ENCODE measurements at regions not wholly inside any gene's neighbourhood (a gene's known extent, or its start where the extent isn't known, plus 50 kb on each side); places are given as distances from the start of the nearest gene placed in this dataset.
A peak's percentile ranks its signal among the peaks of the same experiment; 100 is the strongest.
"Not testable (repeated sequence)": the region's sequence is repeated elsewhere in the genome, so short reads cannot be mapped to it uniquely, and the experiment has no call there.

DNA sequence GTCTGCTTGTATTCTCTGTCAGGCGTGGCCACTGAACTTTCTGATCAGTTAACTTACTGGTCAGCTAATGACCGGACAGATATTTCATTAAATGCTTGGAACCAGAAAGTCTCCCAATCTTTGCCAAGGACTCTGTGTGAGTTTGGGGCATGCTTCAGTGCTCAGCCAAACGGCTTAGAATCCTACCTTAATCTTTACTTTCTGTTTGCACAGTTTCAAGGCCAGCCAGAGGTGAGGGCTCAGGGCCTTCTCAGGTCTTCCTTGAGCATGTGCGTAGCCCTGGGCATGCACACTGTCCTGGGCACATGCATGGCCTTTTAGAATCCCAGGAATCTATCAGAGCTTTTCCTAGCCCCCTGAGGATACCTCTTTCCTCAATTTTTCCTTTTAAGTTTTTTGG lies 230.1 kb downstream of the RAB11FIP4 start:
- Mint-ChIP-seq H3K27me3 (peaks cover 12% of the 10 kb centered on the region), H3K27ac (no peak overlapping the region)

GRCh38 chr17:31611053-31611452 lies 219.6 kb downstream of the RAB11FIP4 start:
- not testable (repeated sequence) for H3K9me3 Mint-ChIP-seq; H3K27ac Mint-ChIP-seq; ATAC-seq; H3K4me3 Mint-ChIP-seq; H3K36me3 Mint-ChIP-seq (ENCODE audit: low read depth); DNase-seq; H3K27me3 Mint-ChIP-seq; H3K4me1 Mint-ChIP-seq

More for the DNA sequence above, 230.1 kb downstream of the RAB11FIP4 start:
- H3K4me3 Mint-ChIP-seq: no peak overlapping the region
- no peak for ATAC-seq
- DNase-seq: no peak
- H3K36me3 Mint-ChIP-seq (ENCODE audit: low read depth): peaks cover 5% of the 10 kb centered on the region
- H3K4me1 Mint-ChIP-seq: no peaks in the 10 kb centered on the region
- H3K9me3 Mint-ChIP-seq: peaks cover 26% of the 10 kb centered on the region

DNA sequence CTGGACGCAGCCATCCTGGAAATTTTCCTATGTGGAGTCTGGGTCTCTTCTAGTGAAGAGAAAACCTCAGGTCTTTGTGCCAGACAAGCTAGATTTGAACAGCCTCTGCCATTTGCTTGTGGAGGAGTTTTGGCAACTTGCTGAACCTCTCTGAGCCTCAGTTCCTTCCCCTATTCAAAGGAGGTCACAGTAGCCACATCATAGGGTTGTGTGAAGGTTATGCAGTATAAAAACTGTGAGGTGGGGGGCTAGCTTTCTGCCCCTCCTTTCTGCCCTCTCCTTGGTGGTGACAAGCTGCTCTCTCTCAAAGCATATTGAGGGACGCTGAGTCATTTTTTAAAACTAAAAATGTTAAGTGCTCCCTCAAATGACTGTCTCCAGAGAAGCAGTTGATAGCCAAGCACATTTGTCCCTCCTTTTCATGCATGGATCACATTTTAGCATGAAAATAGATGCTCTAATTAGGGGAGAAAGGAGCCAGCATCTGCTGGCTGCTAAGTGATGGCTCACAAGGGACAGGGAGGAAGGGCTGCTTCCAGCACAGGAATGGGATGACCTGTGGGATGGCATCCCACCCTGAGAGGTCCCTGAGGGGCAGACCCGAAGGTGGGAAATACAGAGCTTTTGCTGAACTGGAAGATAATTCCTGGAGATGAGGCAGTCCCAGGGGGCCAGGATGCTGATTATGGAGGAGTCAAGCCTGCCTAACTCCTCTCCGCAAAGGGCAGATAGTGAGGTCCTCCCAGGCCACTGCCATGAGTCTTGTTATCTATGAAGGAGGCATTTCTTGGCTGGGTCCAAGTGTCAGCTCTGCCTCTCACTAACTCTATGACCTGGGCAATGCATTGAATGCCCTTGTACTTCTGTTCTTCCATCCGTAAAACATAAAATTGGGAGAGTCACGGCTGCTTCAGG lies 218.8 kb downstream of the RAB11FIP4 start:
- no peak overlapping the region for H3K4me3 Mint-ChIP-seq
- H3K27ac Mint-ChIP-seq: no peak overlapping the region
- H3K4me1 Mint-ChIP-seq: no peaks in the 10 kb centered on the region
- DNase-seq (no peak), ATAC-seq (no peak)
- no peaks in the 10 kb centered on the region for H3K9me3 Mint-ChIP-seq
- no peaks in the 10 kb centered on the region for H3K36me3 Mint-ChIP-seq (ENCODE audit: low read depth)
- H3K27me3 Mint-ChIP-seq: peaks cover 2% of the 10 kb centered on the region

DNA sequence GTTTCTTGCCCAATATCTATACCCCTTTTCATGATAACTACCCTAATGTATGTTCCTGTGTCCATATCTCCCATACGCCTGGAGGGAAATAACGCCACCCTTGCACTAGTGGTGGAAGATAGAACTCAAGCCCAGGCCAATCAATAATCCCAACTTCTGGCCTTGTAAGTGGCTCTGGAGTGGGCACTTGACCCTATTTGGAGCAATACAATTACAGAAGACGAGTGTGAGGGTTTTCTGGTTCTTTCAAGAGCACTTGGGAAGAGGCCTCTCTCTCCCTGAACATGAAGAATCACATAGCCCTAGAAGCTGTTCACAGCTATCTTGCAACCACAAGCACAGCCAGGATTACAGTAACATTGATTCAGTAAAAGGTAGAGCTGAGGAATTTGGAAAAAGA lies 217.9 kb downstream of the RAB11FIP4 start:
- Mint-ChIP-seq H3K36me3 (ENCODE audit: low read depth) (no peaks in the 10 kb centered on the region), H3K27me3 (peaks cover 2% of the 10 kb centered on the region), H3K4me1 (no peaks in the 10 kb centered on the region), H3K27ac (no peak overlapping the region), H3K4me3 (no peak overlapping the region), H3K9me3 (no peaks in the 10 kb centered on the region)
- no peak for DNase-seq
- no peak for ATAC-seq

DNA sequence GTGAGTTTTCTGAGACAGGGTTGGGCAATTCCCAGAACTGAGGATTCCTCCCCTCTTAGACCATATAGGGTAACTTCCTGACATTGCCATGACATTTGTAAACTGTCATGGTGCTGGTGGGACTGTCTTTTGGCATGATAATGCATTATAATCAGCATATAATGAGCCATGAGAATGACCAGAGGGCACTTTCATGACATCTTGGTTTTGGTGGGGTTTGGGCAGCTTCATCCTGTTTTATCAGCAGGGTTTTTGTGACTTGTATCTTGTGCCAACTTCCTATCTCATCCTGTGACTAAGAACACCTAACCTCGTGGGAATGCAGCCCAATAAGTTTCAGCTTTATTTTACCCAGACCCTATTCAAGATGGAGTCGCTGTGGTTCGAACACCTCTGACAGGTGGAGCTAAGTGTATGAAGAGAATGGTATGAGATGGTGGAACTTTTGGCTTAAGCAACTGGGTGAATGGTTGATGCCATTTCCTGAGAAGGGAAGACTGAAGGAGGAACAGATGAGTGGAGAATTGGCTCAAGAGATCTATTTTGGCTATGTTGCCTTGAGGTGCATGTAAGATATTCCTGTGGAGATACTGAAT lies 217.3 kb downstream of the RAB11FIP4 start:
- Mint-ChIP-seq H3K27ac (no peak overlapping the region), H3K4me3 (no peak overlapping the region), H3K9me3 (no peaks in the 10 kb centered on the region), H3K4me1 (no peaks in the 10 kb centered on the region), H3K27me3 (peaks cover 2% of the 10 kb centered on the region), H3K36me3 (ENCODE audit: low read depth) (no peaks in the 10 kb centered on the region)
- DNase-seq: no peak
- no peak for ATAC-seq

- H3K27me3 Mint-ChIP-seq: no peaks in the 10 kb centered on the region
- H3K9me3 Mint-ChIP-seq: no peaks in the 10 kb centered on the region
- H3K27ac Mint-ChIP-seq: no peak overlapping the region
- no peak overlapping the region for H3K4me3 Mint-ChIP-seq
- no peaks in the 10 kb centered on the region for H3K36me3 Mint-ChIP-seq (ENCODE audit: low read depth)
- ATAC-seq: no peak
- no peak for DNase-seq
- no peaks in the 10 kb centered on the region for H3K4me1 Mint-ChIP-seq
These were observed 214.3 kb downstream of the RAB11FIP4 start for GRCh38 chr17:31605761-31606160.

GRCh38 chr17:31604936-31605335 lies 213.5 kb downstream of the RAB11FIP4 start:
- no peak overlapping the region for H3K4me3 Mint-ChIP-seq
- no peak overlapping the region for H3K27ac Mint-ChIP-seq
- ATAC-seq (no peak), DNase-seq (no peak)
- no peaks in the 10 kb centered on the region for H3K27me3 Mint-ChIP-seq
- H3K9me3 Mint-ChIP-seq: no peaks in the 10 kb centered on the region
- H3K36me3 Mint-ChIP-seq (ENCODE audit: low read depth): no peaks in the 10 kb centered on the region
- H3K4me1 Mint-ChIP-seq: no peaks in the 10 kb centered on the region

DNA sequence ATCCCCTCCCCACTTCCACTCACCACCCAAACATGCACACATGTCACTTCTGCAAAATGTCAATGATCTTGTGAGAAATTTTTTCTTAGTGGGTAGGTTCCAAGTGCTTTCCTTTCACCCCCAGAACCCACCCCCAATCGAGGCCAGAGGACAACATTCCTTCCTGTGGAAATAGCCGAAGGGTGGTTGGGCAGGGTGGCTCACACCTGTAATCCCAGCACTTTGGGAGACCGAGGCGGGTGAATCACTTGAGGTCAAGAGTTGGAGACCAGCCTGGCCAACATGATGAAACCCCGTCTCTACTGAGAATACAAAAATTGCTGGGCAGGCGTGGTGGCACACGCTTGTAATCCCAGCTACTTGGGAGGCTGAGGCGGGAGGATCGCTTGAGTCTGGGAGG lies 208.7 kb downstream of the RAB11FIP4 start:
- not testable (repeated sequence) for H3K27me3 Mint-ChIP-seq; H3K27ac Mint-ChIP-seq; H3K36me3 Mint-ChIP-seq (ENCODE audit: low read depth); H3K9me3 Mint-ChIP-seq; DNase-seq; H3K4me1 Mint-ChIP-seq; H3K4me3 Mint-ChIP-seq; ATAC-seq

DNA sequence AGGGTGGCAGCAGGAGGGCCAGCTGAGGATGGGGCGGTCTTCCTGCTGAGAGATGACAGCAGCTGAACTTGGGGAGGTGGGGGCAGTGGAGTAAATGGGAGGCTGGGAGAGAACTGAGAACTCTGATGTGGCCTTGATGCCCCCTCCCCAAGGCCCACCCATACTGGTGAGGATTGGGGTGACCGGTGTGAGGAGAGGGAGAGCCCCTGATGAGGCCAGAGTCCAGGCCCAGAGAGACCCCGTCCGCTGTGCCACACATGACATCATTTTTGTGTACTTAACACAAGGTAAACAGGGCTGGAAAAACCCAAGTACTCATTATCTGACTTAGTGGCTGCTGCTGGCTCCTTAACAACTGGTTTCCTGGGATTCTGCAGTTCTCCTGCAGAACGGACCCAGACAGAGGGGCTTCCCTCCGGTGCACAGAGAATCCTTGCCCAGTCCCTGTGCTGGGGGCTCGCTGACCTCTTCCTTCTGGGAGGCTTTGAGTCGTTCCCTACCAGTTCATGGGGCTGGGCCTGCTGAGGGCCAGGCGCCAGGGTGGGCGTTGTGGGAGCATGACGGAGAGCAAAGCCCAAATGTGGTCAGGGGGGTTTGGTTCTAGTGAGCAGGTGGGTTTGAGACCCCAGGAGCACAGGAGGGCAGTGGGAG lies 207.6 kb downstream of the RAB11FIP4 start:
- Mint-ChIP-seq H3K27me3 (peaks cover 2% of the 10 kb centered on the region), H3K9me3 (no peaks in the 10 kb centered on the region)

DNA sequence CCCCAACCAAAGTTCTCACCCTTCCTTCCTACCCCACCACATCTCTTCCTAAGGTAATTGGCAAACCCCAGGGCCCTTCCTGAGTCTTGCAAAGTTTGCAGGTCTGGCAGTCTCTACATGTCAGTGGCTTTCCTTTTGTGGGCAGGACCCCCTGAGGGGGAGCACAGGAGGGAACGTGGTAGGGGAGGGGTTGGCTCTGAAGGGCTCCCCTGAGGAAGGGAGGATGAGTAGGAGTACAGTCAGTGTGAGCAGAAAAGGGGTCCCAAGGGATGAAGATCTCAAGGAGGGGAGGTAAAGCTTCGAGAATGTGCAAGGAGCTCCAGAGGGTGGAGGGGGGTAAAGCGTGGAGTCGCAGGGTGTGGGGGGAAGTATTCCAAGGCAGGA lies 206.9 kb downstream of the RAB11FIP4 start:
- Mint-ChIP-seq H3K9me3 (no peaks in the 10 kb centered on the region), H3K4me3 (no peak overlapping the region), H3K36me3 (ENCODE audit: low read depth) (no peaks in the 10 kb centered on the region), H3K27me3 (peaks cover 2% of the 10 kb centered on the region), H3K4me1 (peaks cover 5% of the 10 kb centered on the region), H3K27ac (no peak overlapping the region)
- DNase-seq (no peak), ATAC-seq (no peak)

More for the DNA sequence above, 207.6 kb downstream of the RAB11FIP4 start:
- Mint-ChIP-seq H3K36me3 (ENCODE audit: low read depth) (no peaks in the 10 kb centered on the region), H3K4me3 (no peak overlapping the region), H3K4me1 (peaks cover 5% of the 10 kb centered on the region), H3K27ac (peak overlapping the region; percentile 52)
- DNase-seq: no peak
- no peak for ATAC-seq

GRCh38 chr17:31597646-31598398 lies 206.3 kb downstream of the RAB11FIP4 start:
- no peaks in the 10 kb centered on the region for H3K36me3 Mint-ChIP-seq (ENCODE audit: low read depth)
- no peaks in the 10 kb centered on the region for H3K9me3 Mint-ChIP-seq

DNA sequence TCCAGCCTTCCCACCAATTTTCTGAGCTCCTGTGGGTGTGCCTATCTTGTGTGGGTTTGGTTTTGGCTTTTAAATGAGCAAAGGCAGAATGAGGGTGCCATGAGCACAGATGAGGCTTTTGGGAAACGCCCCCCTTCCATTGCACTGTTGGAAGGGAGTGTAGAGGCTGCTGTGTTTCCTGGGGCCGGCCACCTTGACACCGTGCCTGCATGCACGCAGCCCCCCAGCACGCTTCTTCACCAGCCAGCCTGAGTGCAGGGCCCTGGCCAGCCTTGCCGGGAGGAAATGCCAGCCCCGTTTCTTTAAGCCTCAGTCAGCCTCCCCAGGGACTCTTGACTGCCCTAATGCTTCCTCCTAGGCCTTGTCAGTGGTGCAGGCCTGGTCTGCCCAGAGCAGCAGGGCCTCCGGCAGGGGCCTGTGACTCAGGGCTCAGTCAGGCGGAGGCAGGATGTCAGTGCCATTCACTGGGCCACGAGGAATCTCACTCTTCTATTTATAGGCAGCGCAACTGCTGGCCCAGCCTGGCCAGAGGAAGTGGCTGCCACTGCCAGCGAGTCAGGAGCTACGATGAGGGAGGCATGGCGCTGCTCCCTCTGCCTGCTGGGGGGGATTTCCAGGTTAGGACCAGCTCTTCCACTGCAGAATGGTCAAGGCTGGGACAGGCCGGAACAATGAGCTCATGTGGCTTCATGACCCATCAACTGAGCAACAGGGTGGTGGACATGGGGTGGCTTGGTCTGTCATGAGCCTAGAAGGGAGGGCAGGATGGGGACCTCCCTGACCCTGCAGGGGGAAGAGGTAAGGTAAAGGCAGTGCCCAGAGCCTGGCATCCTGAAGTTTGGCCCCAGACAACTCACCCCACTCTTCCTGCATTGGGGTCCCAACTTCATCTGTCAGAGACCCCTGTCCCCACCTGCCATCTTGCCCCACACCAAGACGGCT lies 205.2 kb downstream of the RAB11FIP4 start:
- Mint-ChIP-seq H3K4me1 (peaks cover 5% of the 10 kb centered on the region), H3K36me3 (ENCODE audit: low read depth) (no peaks in the 10 kb centered on the region), H3K27me3 (peaks cover 2% of the 10 kb centered on the region), H3K4me3 (no peak overlapping the region), H3K9me3 (no peaks in the 10 kb centered on the region), H3K27ac (no peak overlapping the region)
- peak; percentile 35 for DNase-seq
- ATAC-seq: peak; percentile 82

More at GRCh38 chr17:31597646-31598398, 206.3 kb downstream of the RAB11FIP4 start:
- no peak for ATAC-seq
- no peak overlapping the region for H3K4me3 Mint-ChIP-seq
- H3K27ac Mint-ChIP-seq: no peak overlapping the region
- DNase-seq: no peak
- peaks cover 5% of the 10 kb centered on the region for H3K4me1 Mint-ChIP-seq
- peaks cover 2% of the 10 kb centered on the region for H3K27me3 Mint-ChIP-seq

GRCh38 chr17:31595666-31596381 lies 204.3 kb downstream of the RAB11FIP4 start:
- no peak for ATAC-seq
- Mint-ChIP-seq H3K36me3 (ENCODE audit: low read depth) (no peaks in the 10 kb centered on the region), H3K27me3 (peaks cover 2% of the 10 kb centered on the region), H3K4me1 (peaks cover 5% of the 10 kb centered on the region), H3K4me3 (no peak overlapping the region), H3K27ac (no peak overlapping the region), H3K9me3 (no peaks in the 10 kb centered on the region)
- DNase-seq: no peak

Data from activated naive CD8-positive, alpha-beta T cell treated with anti-CD3 and anti-CD28 coated beads, Interleukin-2, amount 50 U/mL, for 24 hours (primary cell).